Trophoblast cell (in vitro differentiated cells and primary cell): ENCODE measurements at regions not wholly inside any gene's neighbourhood (a gene's known extent, or its start where the extent isn't known, plus 50 kb on each side); places are given as distances from the start of the nearest gene placed in this dataset.
A peak's percentile ranks its signal among the peaks of the same experiment; 100 is the strongest.

Experiments used
- DNase-seq, 2 donors: peaks; one replicate each; pipeline ENCODE4 v3.0.0-alpha.2; 2016
- H2AFZ ChIP-seq: 2 replicates; pipeline ENCODE4 v1.6.1; 2013; ENCODE audit warnings: low read length, moderate library complexity, mild to moderate bottlenecking; ENCODE audit not compliant: insufficient read depth, poor library complexity
- H2AK5ac ChIP-seq: 2 replicates; pipeline ENCODE4 v1.6.1; 2013; ENCODE audit warnings: mild to moderate bottlenecking, low read length
- H2BK120ac ChIP-seq: 2 replicates; pipeline ENCODE4 v1.6.1; 2013; ENCODE audit warnings: low read length, mild to moderate bottlenecking, moderate library complexity; ENCODE audit not compliant: insufficient read depth, poor library complexity
- H2BK12ac ChIP-seq: 2 replicates; pipeline ENCODE4 v1.6.1; 2013; ENCODE audit warnings: mild to moderate bottlenecking, low read length, moderate library complexity
- H2BK5ac ChIP-seq: 2 replicates; pipeline ENCODE4 v1.6.1; 2013; ENCODE audit warnings: low read length, low read depth, moderate library complexity, mild to moderate bottlenecking; ENCODE audit not compliant: poor library complexity
- H3K14ac ChIP-seq: 2 replicates; pipeline ENCODE4 v1.6.1; 2013; ENCODE audit warnings: mild to moderate bottlenecking, low read length
- H3K18ac ChIP-seq: 2 replicates; pipeline ENCODE4 v1.6.1; 2013; ENCODE audit warnings: mild to moderate bottlenecking, low read length
- H3K23ac ChIP-seq: 2 replicates; pipeline ENCODE4 v1.6.1; 2013; ENCODE audit warnings: low read length
- H3K27ac ChIP-seq: 2 replicates; pipeline ENCODE4 v1.5.1; 2013; ENCODE audit warnings: low read depth, mild to moderate bottlenecking, inconsistent platforms, low read length, moderate library complexity
- H3K27me3 ChIP-seq: 2 replicates; pipeline ENCODE4 v1.6.1; 2013; ENCODE audit warnings: inconsistent platforms, mild to moderate bottlenecking, low read length, moderate library complexity; ENCODE audit not compliant: insufficient read depth
- H3K36me3 ChIP-seq, 2 experiments: 1 replicate in 1 of 2; 2 replicates in 1 of 2; pipeline ENCODE4 v1.6.1; 2013; ENCODE audit warnings: low read length in 2 of 2, mild to moderate bottlenecking in 2 of 2, moderate library complexity in 1 of 2; ENCODE audit not compliant: insufficient read depth in 2 of 2, control insufficient read depth in 1 of 2
- H3K4ac ChIP-seq: 2 replicates; pipeline ENCODE4 v1.6.1; 2013; ENCODE audit warnings: low read depth, mild to moderate bottlenecking, low read length, moderate library complexity
- H3K4me1 ChIP-seq, 2 experiments: 1 replicate in 1 of 2; 2 replicates in 1 of 2; pipeline ENCODE4 v1.6.1; 2013; ENCODE audit warnings: low read length in 2 of 2, mild to moderate bottlenecking in 2 of 2, moderate library complexity in 1 of 2; ENCODE audit not compliant: insufficient read depth in 2 of 2, control insufficient read depth in 1 of 2
- H3K4me2 ChIP-seq: 2 replicates; pipeline ENCODE4 v1.6.1; 2013; ENCODE audit warnings: inconsistent platforms, mild to moderate bottlenecking, low read length, moderate library complexity
- H3K4me3 ChIP-seq: 2 replicates; pipeline ENCODE4 v1.5.1; 2013; ENCODE audit warnings: mild to moderate bottlenecking, low read depth, low read length, inconsistent platforms
- H3K79me1 ChIP-seq: one replicate; pipeline ENCODE4 v1.6.1; 2013; ENCODE audit warnings: low read length
- H3K79me2 ChIP-seq: 2 replicates; pipeline ENCODE4 v1.6.1; 2013; ENCODE audit warnings: low read length, mild to moderate bottlenecking; ENCODE audit not compliant: control insufficient read depth, insufficient read depth, poor library complexity
- H3K9ac ChIP-seq: 2 replicates; pipeline ENCODE4 v1.6.1; 2013; ENCODE audit warnings: mild to moderate bottlenecking, low read length
- H3K9me3 ChIP-seq: 2 replicates; pipeline ENCODE4 v1.6.1; 2013; ENCODE audit warnings: low read depth, mild to moderate bottlenecking, control low read depth, inconsistent platforms, low read length; ENCODE audit not compliant: insufficient read depth
- H4K12ac ChIP-seq: 2 replicates; pipeline ENCODE4 v1.6.1; 2013; ENCODE audit warnings: low read depth, mild to moderate bottlenecking, low read length, moderate library complexity
- H4K8ac ChIP-seq: 2 replicates; pipeline ENCODE4 v1.6.1; 2013; ENCODE audit warnings: low read depth, mild to moderate bottlenecking, low read length, moderate library complexity
- H4K91ac ChIP-seq: one replicate; pipeline ENCODE4 v1.6.1; 2013; ENCODE audit warnings: low read depth, mild to moderate bottlenecking, low read length, moderate library complexity
- WGBS: extraction: QIAGEN DNeasy Blood & Tissue Kit; methylation state at CpG from one replicate; pipeline ENCODE4 v1.1.7; 2013; ENCODE audit warnings: missing lambda C conversion rate; ENCODE audit not compliant: insufficient read length, insufficient coverage; ENCODE audit errors: extremely low coverage; 5-methylcytosine and 5-hydroxymethylcytosine counted together

GRCh38 chr14:21960636-21961035 lies 287.0 kb upstream of the OR4E1 start:
- no peak overlapping the region for H3K4me3 ChIP-seq
- H3K4ac ChIP-seq = no peak overlapping the region
- no peak overlapping the region for H2BK120ac ChIP-seq
- WGBS = no CpG with 5 or more reads among the region's 1 CpG
- no peak overlapping the region for H2BK5ac ChIP-seq
- no peak overlapping the region for H3K27ac ChIP-seq
- no peak overlapping the region for H4K8ac ChIP-seq
- H3K18ac ChIP-seq = no peak overlapping the region
- no peaks in the 10 kb centered on the region for H3K27me3 ChIP-seq
- H3K79me1 ChIP-seq = no peaks in the 10 kb centered on the region
- no peaks in the 10 kb centered on the region for H3K36me3 ChIP-seq
- no peak for DNase-seq
- no peak overlapping the region for H3K23ac ChIP-seq
- H3K4me1 ChIP-seq = no peaks in the 10 kb centered on the region
- H2AK5ac ChIP-seq = no peak overlapping the region
- no peak overlapping the region for H4K91ac ChIP-seq
- no peaks in the 10 kb centered on the region for H3K79me2 ChIP-seq
- no peak overlapping the region for H2BK12ac ChIP-seq
- H4K12ac ChIP-seq = no peak overlapping the region
- H3K4me2 ChIP-seq = no peak overlapping the region
- peaks cover 2% of the 10 kb centered on the region for H3K9me3 ChIP-seq
- no peak overlapping the region for H2AFZ ChIP-seq
- H3K9ac ChIP-seq = no peak overlapping the region
- no peak overlapping the region for H3K14ac ChIP-seq

GRCh38 chr14:21941885-21942284 lies 268.3 kb upstream of the OR4E1 start:
- Histone ChIP-seq H3K27ac (no peak overlapping the region), H3K27me3 (no peaks in the 10 kb centered on the region), H4K91ac (no peak overlapping the region), H3K79me2 (no peaks in the 10 kb centered on the region), H4K12ac (no peak overlapping the region), H3K4me3 (no peak overlapping the region), H4K8ac (no peak overlapping the region), H3K79me1 (no peaks in the 10 kb centered on the region), H3K4me2 (no peak overlapping the region), H3K9ac (no peak overlapping the region), H3K36me3 (no peaks in the 10 kb centered on the region), H2AFZ (no peak overlapping the region), H3K23ac (no peak overlapping the region), H3K4ac (no peak overlapping the region), H3K18ac (no peak overlapping the region), H3K14ac (no peak overlapping the region), H2BK120ac (no peak overlapping the region), H2AK5ac (no peak overlapping the region), H3K4me1 (no peaks in the 10 kb centered on the region), H2BK5ac (no peak overlapping the region), H3K9me3 (no peaks in the 10 kb centered on the region), H2BK12ac (no peak overlapping the region)
- no CpG with 5 or more reads among the region's 3 CpGs for WGBS
- no peak for DNase-seq

GRCh38 chr14:21940887-21941856 lies 267.6 kb upstream of the OR4E1 start:
- Histone ChIP-seq H2BK12ac (no peak overlapping the region), H3K79me2 (no peaks in the 10 kb centered on the region), H2AFZ (no peak overlapping the region), H3K27me3 (no peaks in the 10 kb centered on the region), H3K14ac (no peak overlapping the region), H3K18ac (no peak overlapping the region), H3K27ac (no peak overlapping the region), H3K9ac (no peak overlapping the region), H3K23ac (no peak overlapping the region), H3K36me3 (no peaks in the 10 kb centered on the region), H3K4me3 (no peak overlapping the region), H4K12ac (no peak overlapping the region), H3K79me1 (no peaks in the 10 kb centered on the region), H3K4me1 (no peaks in the 10 kb centered on the region), H3K9me3 (no peaks in the 10 kb centered on the region), H3K4me2 (no peak overlapping the region), H4K8ac (no peak overlapping the region), H4K91ac (no peak overlapping the region), H2BK120ac (no peak overlapping the region), H2AK5ac (no peak overlapping the region), H2BK5ac (no peak overlapping the region), H3K4ac (no peak overlapping the region)
- no CpG with 5 or more reads among the region's 7 CpGs for WGBS
- peak in 1 of 2 donors; percentile 47 for DNase-seq

GRCh38 chr14:21939836-21940235 lies 266.2 kb upstream of the OR4E1 start:
- H3K4me3 ChIP-seq = no peak overlapping the region
- no peaks in the 10 kb centered on the region for H3K36me3 ChIP-seq
- DNase-seq = peak in 1 of 2 donors; percentile 23
- H3K23ac ChIP-seq = no peak overlapping the region
- no peaks in the 10 kb centered on the region for H3K79me2 ChIP-seq
- no peaks in the 10 kb centered on the region for H3K79me1 ChIP-seq
- no peak overlapping the region for H2BK120ac ChIP-seq
- H3K4me2 ChIP-seq = no peak overlapping the region
- H2BK12ac ChIP-seq = no peak overlapping the region
- H4K91ac ChIP-seq = no peak overlapping the region
- H4K12ac ChIP-seq = no peak overlapping the region
- no peaks in the 10 kb centered on the region for H3K27me3 ChIP-seq
- no peak overlapping the region for H4K8ac ChIP-seq
- no peak overlapping the region for H2AK5ac ChIP-seq
- H3K9ac ChIP-seq = no peak overlapping the region
- no peaks in the 10 kb centered on the region for H3K9me3 ChIP-seq
- H3K14ac ChIP-seq = no peak overlapping the region
- no peak overlapping the region for H3K4ac ChIP-seq
- H2AFZ ChIP-seq = no peak overlapping the region
- no peaks in the 10 kb centered on the region for H3K4me1 ChIP-seq
- H2BK5ac ChIP-seq = no peak overlapping the region
- WGBS = no CpG with 5 or more reads among the region's 1 CpG
- no peak overlapping the region for H3K27ac ChIP-seq
- H3K18ac ChIP-seq = no peak overlapping the region
